ENCODE measurements at regions not wholly inside any gene's neighbourhood (a gene's known extent, or its start where the extent isn't known, plus 50 kb on each side); places are given as distances from the start of the nearest gene placed in this dataset.

GRCh38 chr5:89179731-89180130, 296.7 kb upstream of the MEF2C start:
- TF ChIP-seq POLR2A (IDR thresholded peaks at IDR 0.05) (no peak), CTCF (IDR thresholded peaks at IDR 0.05 in 8 of 11, conservative IDR thresholded peaks at IDR 0.05 in 3 of 11) (no peak)

All from spleen (tissue), 7 donors.